GM12892 (cell line): ENCODE measurements at regions not wholly inside any gene's neighbourhood (a gene's known extent, or its start where the extent isn't known, plus 50 kb on each side); places are given as distances from the start of the nearest gene placed in this dataset.

Experiments used
- DNase-seq: peaks from one replicate; pipeline ENCODE4 v3.0.0; 2011; ENCODE audit not compliant: insufficient read length
- FAIRE-seq: peaks from 2 replicates; lab custom pipeline; 2011; peaks lifted over from hg19 to GRCh38; lab: Jason Lieb, UNC
- POLR2A ChIP-seq: IDR thresholded peaks from 2 replicates; pipeline ENCODE4 v1.6.1; 2011; ENCODE audit warnings: low read depth, low read length, control low read depth
- POLR2AphosphoS5 ChIP-seq: IDR thresholded peaks from 2 replicates; pipeline ENCODE4 v1.6.1; 2011; ENCODE audit warnings: low read depth, low read length, control low read depth
- TAF1 ChIP-seq: IDR thresholded peaks from 2 replicates; pipeline ENCODE4 v1.6.1; 2011; ENCODE audit warnings: low read depth, mild to moderate bottlenecking, control low read depth, low read length, borderline replicate concordance

GRCh38 chr12:126518596-126519200 is 1453.5 kb downstream of the AACS start:
- TF ChIP-seq POLR2A (no peak), POLR2AphosphoS5 (no peak), TAF1 (no peak)
- FAIRE-seq = no peak
- DNase-seq = no peak

- FAIRE-seq (no peak), DNase-seq (no peak)
- TF ChIP-seq POLR2AphosphoS5 (no peak), TAF1 (no peak), POLR2A (no peak)
Observed at GRCh38 chr12:126519833-126520232, 1454.6 kb downstream of the AACS start.

- DNase-seq = no peak
- TF ChIP-seq POLR2A (no peak), TAF1 (no peak), POLR2AphosphoS5 (no peak)
- no peak for FAIRE-seq
Observed at GRCh38 chr12:126523891-126524290, 1458.7 kb downstream of the AACS start.

GRCh38 chr12:126534495-126534894 is 1469.3 kb downstream of the AACS start:
- FAIRE-seq (no peak), DNase-seq (no peak)
- TF ChIP-seq POLR2AphosphoS5 (no peak), TAF1 (no peak), POLR2A (no peak)

- no peak for FAIRE-seq
- TF ChIP-seq TAF1 = no peak
- no peak for TF ChIP-seq POLR2AphosphoS5
- TF ChIP-seq POLR2A = no peak
Observed at GRCh38 chr12:126534942-126535341, 1469.7 kb downstream of the AACS start.

GRCh38 chr12:126535971-126536370 is 1470.7 kb downstream of the AACS start:
- DNase-seq (no peak), FAIRE-seq (no peak)
- TF ChIP-seq POLR2A = no peak

More at GRCh38 chr12:126534942-126535341, 1469.7 kb downstream of the AACS start:
- DNase-seq = no peak

GRCh38 chr12:126537961-126538530 is 1472.8 kb downstream of the AACS start:
- no peak for TF ChIP-seq POLR2AphosphoS5
- TF ChIP-seq TAF1 = no peak
- TF ChIP-seq POLR2A = no peak
- DNase-seq (no peak), FAIRE-seq (no peak)

GRCh38 chr12:126538888-126539287 is 1473.7 kb downstream of the AACS start:
- DNase-seq = no peak
- TF ChIP-seq POLR2A (no peak), TAF1 (no peak), POLR2AphosphoS5 (no peak)
- FAIRE-seq = no peak

GRCh38 chr12:126545411-126545810 is 1480.2 kb downstream of the AACS start:
- no peak for TF ChIP-seq TAF1
- no peak for TF ChIP-seq POLR2A
- TF ChIP-seq POLR2AphosphoS5 = no peak
- FAIRE-seq (no peak), DNase-seq (no peak)

- DNase-seq = no peak
- TF ChIP-seq TAF1 (no peak), POLR2AphosphoS5 (no peak), POLR2A (no peak)
- FAIRE-seq = no peak
Observed at GRCh38 chr12:126547905-126548304, 1482.7 kb downstream of the AACS start.

GRCh38 chr12:126551869-126552268 is 1486.6 kb downstream of the AACS start:
- TF ChIP-seq POLR2A (no peak), TAF1 (no peak), POLR2AphosphoS5 (no peak)
- DNase-seq (no peak), FAIRE-seq (no peak)

- DNase-seq = no peak
- no peak for FAIRE-seq
- TF ChIP-seq POLR2AphosphoS5 = no peak
- TF ChIP-seq TAF1 = no peak
- no peak for TF ChIP-seq POLR2A
Observed at GRCh38 chr12:126554625-126555024, 1489.4 kb downstream of the AACS start.

- no peak for DNase-seq
Observed at GRCh38 chr12:126557659-126558058, 1492.4 kb downstream of the AACS start.

More at GRCh38 chr12:126557659-126558058, 1492.4 kb downstream of the AACS start:
- no peak for FAIRE-seq
- TF ChIP-seq POLR2A = no peak
- TF ChIP-seq TAF1 = no peak
- no peak for TF ChIP-seq POLR2AphosphoS5
